ENCODE measurements at regions not wholly inside any gene's neighbourhood (a gene's known extent, or its start where the extent isn't known, plus 50 kb on each side); places are given as distances from the start of the nearest gene placed in this dataset.

DNA sequence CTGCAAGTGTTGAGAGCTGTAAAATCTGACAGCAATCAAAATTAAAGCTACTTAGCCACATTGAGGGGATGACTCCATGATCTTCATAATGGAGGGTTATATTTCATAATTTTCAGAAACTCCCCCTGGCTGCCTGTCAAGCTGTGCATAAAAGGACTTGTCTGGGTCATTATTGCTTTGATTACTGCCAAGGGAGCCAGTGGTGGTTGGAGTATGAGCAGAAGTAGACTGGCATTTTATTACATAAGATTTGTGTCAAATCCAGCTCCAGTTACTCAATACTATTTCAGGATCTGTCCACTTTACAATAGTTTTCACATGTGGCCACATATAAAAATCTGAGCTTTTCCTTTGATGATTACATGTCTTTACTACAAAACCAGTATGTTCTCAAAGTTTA is 108.9 kb upstream of the SLC5A12 start:
- Histone ChIP-seq H3K27me3 (no peaks in the 10 kb centered on the region), H3K9me3 (peaks cover 0 to 1% (median 0%) of the 10 kb centered on the region in 12 donors), H3K36me3 (no peaks in the 10 kb centered on the region), H3K4me1 (no peaks in the 10 kb centered on the region), H3K4me3 (no peak overlapping the region), H3K27ac (no peak overlapping the region)
- intact Hi-C loops (cut with DNase I), result no loop called here
- no peak for ATAC-seq
- DNase-seq, result no peak
- TF ChIP-seq, protein P1, sequence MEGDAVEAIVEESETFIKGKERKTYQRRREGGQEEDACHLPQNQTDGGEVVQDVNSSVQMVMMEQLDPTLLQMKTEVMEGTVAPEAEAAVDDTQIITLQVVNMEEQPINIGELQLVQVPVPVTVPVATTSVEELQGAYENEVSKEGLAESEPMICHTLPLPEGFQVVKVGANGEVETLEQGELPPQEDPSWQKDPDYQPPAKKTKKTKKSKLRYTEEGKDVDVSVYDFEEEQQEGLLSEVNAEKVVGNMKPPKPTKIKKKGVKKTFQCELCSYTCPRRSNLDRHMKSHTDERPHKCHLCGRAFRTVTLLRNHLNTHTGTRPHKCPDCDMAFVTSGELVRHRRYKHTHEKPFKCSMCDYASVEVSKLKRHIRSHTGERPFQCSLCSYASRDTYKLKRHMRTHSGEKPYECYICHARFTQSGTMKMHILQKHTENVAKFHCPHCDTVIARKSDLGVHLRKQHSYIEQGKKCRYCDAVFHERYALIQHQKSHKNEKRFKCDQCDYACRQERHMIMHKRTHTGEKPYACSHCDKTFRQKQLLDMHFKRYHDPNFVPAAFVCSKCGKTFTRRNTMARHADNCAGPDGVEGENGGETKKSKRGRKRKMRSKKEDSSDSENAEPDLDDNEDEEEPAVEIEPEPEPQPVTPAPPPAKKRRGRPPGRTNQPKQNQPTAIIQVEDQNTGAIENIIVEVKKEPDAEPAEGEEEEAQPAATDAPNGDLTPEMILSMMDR (IDR thresholded peaks at IDR 0.05), result no peak
- no peak for TF ChIP-seq POLR2A (IDR thresholded peaks at IDR 0.05)

DNA sequence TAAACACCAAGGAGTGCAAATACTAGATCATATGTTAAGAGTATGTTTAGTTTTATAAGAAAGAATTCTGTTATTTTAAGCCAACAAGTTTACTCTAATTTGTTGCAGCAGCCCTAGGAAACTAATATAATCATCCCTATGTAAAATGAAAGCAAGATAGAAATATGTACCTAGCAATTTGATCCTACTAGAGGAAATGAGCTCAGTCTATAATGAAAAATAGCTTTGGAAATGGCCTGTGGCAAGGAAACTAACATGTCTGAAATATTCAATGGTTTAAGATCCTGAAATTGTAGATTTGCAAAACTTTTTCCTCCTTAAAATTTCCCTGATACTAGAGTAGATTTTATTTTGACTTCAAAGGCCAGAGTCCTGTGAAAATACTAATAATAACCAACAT is 112.7 kb upstream of the SLC5A12 start:
- Histone ChIP-seq H3K27me3 (no peaks in the 10 kb centered on the region), H3K4me1 (no peaks in the 10 kb centered on the region), H3K36me3 (no peaks in the 10 kb centered on the region), H3K9me3 (peaks cover 0 to 3% (median 0%) of the 10 kb centered on the region in 12 donors), H3K27ac (no peak overlapping the region), H3K4me3 (no peak overlapping the region)
- intact Hi-C loops (cut with DNase I), result no loop called here
- ATAC-seq, result no peak
- TF ChIP-seq, protein P1 (IDR thresholded peaks at IDR 0.05), result no peak
- no peak for TF ChIP-seq POLR2A (IDR thresholded peaks at IDR 0.05)
- no peak for DNase-seq

DNA sequence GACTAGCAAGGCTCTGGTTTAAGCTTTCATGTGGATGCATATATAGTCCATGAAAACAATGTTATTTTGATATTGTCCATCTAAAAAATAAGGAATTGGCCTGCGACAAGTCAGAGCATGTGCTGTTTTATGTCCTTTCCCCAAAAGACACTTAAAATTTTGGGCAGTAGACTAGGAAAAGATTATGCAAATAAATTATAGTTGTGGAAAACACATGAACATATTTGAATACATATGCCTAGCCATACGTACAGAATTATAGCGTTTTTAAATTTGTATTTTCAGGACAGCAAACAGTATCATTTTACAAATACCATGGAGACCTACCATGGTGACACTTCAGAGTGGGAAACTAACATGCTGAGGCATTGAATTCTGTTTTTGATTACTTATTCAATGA is 113.8 kb upstream of the SLC5A12 start:
- Histone ChIP-seq H3K36me3 (no peaks in the 10 kb centered on the region), H3K27me3 (no peaks in the 10 kb centered on the region), H3K4me3 (no peak overlapping the region), H3K9me3 (peaks cover 0 to 3% (median 0%) of the 10 kb centered on the region in 12 donors), H3K4me1 (no peaks in the 10 kb centered on the region), H3K27ac (no peak overlapping the region)
- ATAC-seq (no peak), DNase-seq (no peak)
- 92 to 96% (median 95%) methylated on average over 3 of the region's 3 CpGs for WGBS, 4 donors
- intact Hi-C loops (cut with DNase I), result no loop called here
- TF ChIP-seq POLR2A (IDR thresholded peaks at IDR 0.05), result no peak
- TF ChIP-seq, protein P1 (IDR thresholded peaks at IDR 0.05), result no peak

DNA sequence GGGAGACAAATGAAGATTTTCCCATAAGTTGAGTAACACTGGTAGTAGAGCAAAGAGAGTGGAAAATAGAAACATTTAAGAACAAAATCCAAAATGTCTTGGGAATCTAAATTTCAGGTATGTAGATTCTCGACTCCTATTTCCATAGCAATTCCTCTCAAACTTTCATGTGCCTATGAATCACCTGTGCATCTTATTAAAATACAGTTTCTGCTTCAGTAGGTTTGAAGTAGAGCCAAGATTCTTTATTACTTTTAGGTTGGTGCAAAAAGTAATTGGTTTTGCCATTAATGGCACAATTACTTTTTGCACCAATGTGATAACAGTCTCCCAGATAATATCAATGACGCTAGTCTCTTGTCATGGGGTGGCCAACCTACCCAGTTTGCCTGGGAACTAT is 115.3 kb upstream of the SLC5A12 start:
- H3K9me3 ChIP-seq, result peaks cover 0 to 3% (median 0%) of the 10 kb centered on the region in 12 donors
- WGBS, 4 donors, result 81 to 91% (median 88%) methylated on average over 2 of the region's 2 CpGs
- H3K4me3 ChIP-seq, result no peak overlapping the region
- no peaks in the 10 kb centered on the region for H3K36me3 ChIP-seq
- no peaks in the 10 kb centered on the region for H3K27me3 ChIP-seq
- DNase-seq (no peak), ATAC-seq (no peak)
- intact Hi-C loops (cut with DNase I), result no loop called here
- H3K4me1 ChIP-seq, result peaks cover 0 to 13% (median 0%) of the 10 kb centered on the region in 12 donors
- H3K27ac ChIP-seq, result no peak overlapping the region
- TF ChIP-seq, protein P1 (IDR thresholded peaks at IDR 0.05), result no peak
- TF ChIP-seq POLR2A (IDR thresholded peaks at IDR 0.05), result no peak

Data from heart left ventricle (tissue), 16 donors.